ENCODE measurements at regions not wholly inside any gene's neighbourhood (a gene's known extent, or its start where the extent isn't known, plus 50 kb on each side); places are given as distances from the start of the nearest gene placed in this dataset.

DNA sequence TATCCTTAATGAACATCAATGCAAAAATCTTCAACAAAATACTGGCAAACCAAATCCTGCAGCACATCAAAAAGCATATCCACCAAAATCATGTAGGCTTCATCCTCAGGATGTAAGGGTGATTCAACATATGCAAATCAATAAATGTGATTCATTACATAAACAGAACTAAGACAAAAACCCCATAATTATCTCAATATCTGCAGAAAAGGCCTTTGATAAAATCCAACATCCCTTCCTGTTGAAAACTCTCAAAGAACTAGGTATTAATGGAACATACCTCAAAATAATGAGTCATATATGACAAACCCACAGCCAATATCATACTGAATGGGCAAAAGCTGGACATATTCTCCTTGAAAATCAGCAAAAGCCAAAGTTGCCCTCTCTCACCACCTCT, 54.6 kb upstream of the DEPDC1 start:
- no peaks in the 10 kb centered on the region for H3K4me1 ChIP-seq
- ATAC-seq (no peak), DNase-seq (no peak)
- no peaks in the 10 kb centered on the region for H3K27me3 ChIP-seq
- H3K36me3 ChIP-seq = no peaks in the 10 kb centered on the region
- peaks cover 0 to 45% (median 0%) of the 10 kb centered on the region in 11 donors for H3K9me3 ChIP-seq
- TF ChIP-seq, protein P1, sequence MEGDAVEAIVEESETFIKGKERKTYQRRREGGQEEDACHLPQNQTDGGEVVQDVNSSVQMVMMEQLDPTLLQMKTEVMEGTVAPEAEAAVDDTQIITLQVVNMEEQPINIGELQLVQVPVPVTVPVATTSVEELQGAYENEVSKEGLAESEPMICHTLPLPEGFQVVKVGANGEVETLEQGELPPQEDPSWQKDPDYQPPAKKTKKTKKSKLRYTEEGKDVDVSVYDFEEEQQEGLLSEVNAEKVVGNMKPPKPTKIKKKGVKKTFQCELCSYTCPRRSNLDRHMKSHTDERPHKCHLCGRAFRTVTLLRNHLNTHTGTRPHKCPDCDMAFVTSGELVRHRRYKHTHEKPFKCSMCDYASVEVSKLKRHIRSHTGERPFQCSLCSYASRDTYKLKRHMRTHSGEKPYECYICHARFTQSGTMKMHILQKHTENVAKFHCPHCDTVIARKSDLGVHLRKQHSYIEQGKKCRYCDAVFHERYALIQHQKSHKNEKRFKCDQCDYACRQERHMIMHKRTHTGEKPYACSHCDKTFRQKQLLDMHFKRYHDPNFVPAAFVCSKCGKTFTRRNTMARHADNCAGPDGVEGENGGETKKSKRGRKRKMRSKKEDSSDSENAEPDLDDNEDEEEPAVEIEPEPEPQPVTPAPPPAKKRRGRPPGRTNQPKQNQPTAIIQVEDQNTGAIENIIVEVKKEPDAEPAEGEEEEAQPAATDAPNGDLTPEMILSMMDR (IDR thresholded peaks at IDR 0.05) = no peak
- no peak overlapping the region for H3K4me3 ChIP-seq
- intact Hi-C loops (cut with DNase I) = no loop called here
- H3K27ac ChIP-seq = no peak overlapping the region

DNA sequence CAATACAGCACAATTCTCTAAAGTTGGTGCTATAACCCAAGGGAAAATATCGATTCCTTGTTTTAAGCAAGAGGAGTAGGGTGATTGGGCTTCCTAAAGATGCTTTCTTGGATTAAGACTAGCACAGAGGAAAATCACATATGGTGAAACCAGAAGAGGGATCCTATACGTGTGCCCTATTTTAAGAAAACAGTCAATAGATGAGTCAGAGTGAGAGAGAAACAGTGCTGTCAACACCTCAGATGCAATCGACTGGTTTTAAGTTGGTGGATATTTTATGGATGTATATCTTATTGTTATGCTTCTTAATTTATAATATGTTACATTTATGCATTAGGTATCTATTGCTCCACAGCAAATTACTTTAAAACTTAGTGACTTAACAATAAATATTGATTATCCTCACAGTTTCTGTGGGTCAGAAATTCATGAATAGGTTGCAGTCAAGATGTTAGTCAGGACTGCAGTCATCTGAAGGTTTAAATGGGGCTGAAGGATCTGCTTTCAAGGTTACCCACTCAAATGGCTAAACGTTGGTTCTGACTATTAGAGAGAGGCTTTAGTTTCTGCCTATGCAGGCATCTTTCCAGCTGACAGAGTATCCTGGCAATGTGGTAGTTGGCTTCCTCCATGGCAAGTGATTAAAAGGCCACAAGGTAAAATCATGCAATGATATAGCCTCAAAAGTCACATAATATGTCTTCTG, 61.6 kb upstream of the DEPDC1 start:
- Histone ChIP-seq H3K36me3 (no peaks in the 10 kb centered on the region), H3K27me3 (no peaks in the 10 kb centered on the region), H3K4me3 (no peak overlapping the region), H3K4me1 (no peaks in the 10 kb centered on the region), H3K9me3 (peaks cover 0 to 12% (median 0%) of the 10 kb centered on the region in 11 donors), H3K27ac (no peak overlapping the region)
- intact Hi-C loops (cut with DNase I) = no loop called here
- ATAC-seq (no peak), DNase-seq (no peak)
- 40 to 43% methylated on average over 4 of the region's 4 CpGs for WGBS, 2 donors
- TF ChIP-seq, protein P1 (IDR thresholded peaks at IDR 0.05) = no peak

GRCh38 chr1:68565923-68566322, 69.0 kb upstream of the DEPDC1 start:
- intact Hi-C loops (cut with DNase I) = no loop called here
- 58 to 59% methylated on average over 4 of the region's 4 CpGs for WGBS, 2 donors
- Histone ChIP-seq H3K27me3 (no peaks in the 10 kb centered on the region), H3K4me3 (no peak overlapping the region), H3K4me1 (peaks cover 0 to under 1% (median 0%) of the 10 kb centered on the region in 9 donors), H3K36me3 (no peaks in the 10 kb centered on the region), H3K9me3 (no peaks in the 10 kb centered on the region), H3K27ac (no peak overlapping the region)
- DNase-seq (no peak), ATAC-seq (no peak)
- TF ChIP-seq, protein P1 (IDR thresholded peaks at IDR 0.05) = no peak

DNA sequence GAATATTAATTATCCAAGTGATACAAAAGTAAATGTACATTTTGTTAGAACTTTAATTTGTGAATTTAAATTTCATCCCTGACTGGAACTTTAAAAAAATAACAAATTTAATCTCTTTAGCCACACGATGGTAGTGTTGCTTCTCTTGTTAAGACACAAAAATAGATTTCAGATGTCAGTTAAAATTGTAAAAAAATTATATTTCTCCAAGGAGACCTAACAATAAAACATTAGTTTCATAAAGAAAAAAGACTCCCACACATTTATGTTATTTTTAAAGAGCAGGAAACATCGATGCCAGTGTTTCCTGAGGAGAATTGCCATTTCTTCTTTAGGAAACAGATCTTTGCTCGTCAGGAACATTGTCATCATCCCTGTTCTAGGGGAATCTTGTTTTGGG, 74.0 kb upstream of the DEPDC1 start:
- H3K9me3 ChIP-seq = no peaks in the 10 kb centered on the region
- DNase-seq (no peak), ATAC-seq (no peak)
- peaks cover 0 to 12% (median 0%) of the 10 kb centered on the region in 9 donors for H3K4me1 ChIP-seq
- H3K36me3 ChIP-seq = no peaks in the 10 kb centered on the region
- H3K27ac ChIP-seq = no peak overlapping the region
- intact Hi-C loops (cut with DNase I) = loop anchor here in 1 of 10 donors (10.0 kb wide), 1 partner anchor 1164 kb away; no protein-coding TSS in a partner anchor
- H3K27me3 ChIP-seq = peaks cover 0 to 13% (median 0%) of the 10 kb centered on the region in 7 donors
- TF ChIP-seq, protein P1 (IDR thresholded peaks at IDR 0.05) = peak in 4 of 9 donors; percentile 4 to 49 (median 34)
- H3K4me3 ChIP-seq = no peak overlapping the region
- WGBS, 2 donors = 26 to 34% methylated on average over 3 of the region's 3 CpGs

All from heart right ventricle (tissue), 16 donors.